ENCODE measurements at regions not wholly inside any gene's neighbourhood (a gene's known extent, or its start where the extent isn't known, plus 50 kb on each side); places are given as distances from the start of the nearest gene placed in this dataset.

GRCh38 chr11:130763087-130763980, 152.9 kb downstream of the SNX19 start:
- no peak overlapping the region for H3K9ac ChIP-seq (ENCODE audit: extremely low read depth, insufficient read length, low read length)
- TF ChIP-seq CTCF (conservative IDR thresholded peaks at IDR 0.05) = no peak
- WGBS (ENCODE audit: extremely low coverage, insufficient read length, low lambda C conversion rate) = no CpG with 5 or more reads among the region's 16 CpGs
- H2BK15ac ChIP-seq (ENCODE audit: low read depth, low read length) = no peak overlapping the region
- H2AFZ ChIP-seq (ENCODE audit: low read length) = no peak overlapping the region
- H2BK5ac ChIP-seq (ENCODE audit: insufficient read length, low read length) = no peak overlapping the region
- no peaks in the 10 kb centered on the region for H3K23me2 ChIP-seq (ENCODE audit: insufficient read length, low read depth, low read length, poor library complexity, severe bottlenecking)
- no peak for DNase-seq
- H2BK20ac ChIP-seq (ENCODE audit: low read depth, low read length, poor library complexity, severe bottlenecking) = no peak overlapping the region
- no peaks in the 10 kb centered on the region for H3K79me1 ChIP-seq (ENCODE audit: insufficient read depth, low read depth, low read length, poor library complexity, severe bottlenecking)
- H3K18ac ChIP-seq (ENCODE audit: insufficient read length, low read depth, low read length) = no peak overlapping the region
- Mint-ChIP-seq H3K4me3 (no peak overlapping the region), H3K4me1 (peaks cover 39 to 40% of the 10 kb centered on the region in 2 experiments), H3K27ac (no peak overlapping the region), H3K36me3 (ENCODE audit: insufficient read depth in 1 of 3, low read depth in 3 of 3) (peaks cover 0 to 5% (median 0%) of the 10 kb centered on the region in 3 experiments; a peak in 3 of 7 replicates), H3K9me3 (peaks cover 0 to 4% of the 10 kb centered on the region in 2 experiments; a peak in 3 of 5 replicates), H3K27me3 (ENCODE audit: low read depth) (peaks cover 11% of the 10 kb centered on the region)
- no peak overlapping the region for H3K4me2 ChIP-seq (ENCODE audit: insufficient read depth, insufficient read length, low read length)
- H2BK120ac ChIP-seq (ENCODE audit: low read depth, low read length, poor library complexity, severe bottlenecking) = no peak overlapping the region
- no peak overlapping the region for H3K27ac ChIP-seq (ENCODE audit: insufficient read length, low read depth, low read length)
- H3T11ph ChIP-seq (ENCODE audit: low read length) = no peak overlapping the region
- no peak overlapping the region for H2AK5ac ChIP-seq (ENCODE audit: insufficient read length, low read length)
- H4K5ac ChIP-seq (ENCODE audit: insufficient read length, low read depth, low read length) = no peak overlapping the region
- no peak overlapping the region for H3K56ac ChIP-seq (ENCODE audit: insufficient read length, low read depth, low read length)
- H3K14ac ChIP-seq (ENCODE audit: insufficient read depth, low read length) = no peak overlapping the region
- no peaks in the 10 kb centered on the region for H3K9me3 ChIP-seq (ENCODE audit: control insufficient read depth, low read depth, low read length)
- H3K4me1 ChIP-seq (ENCODE audit: insufficient read depth, low read length) = peaks cover 20% of the 10 kb centered on the region
- H3K79me2 ChIP-seq (ENCODE audit: insufficient read depth, low read length) = no peaks in the 10 kb centered on the region
- no peak overlapping the region for H3K23ac ChIP-seq (ENCODE audit: insufficient read length, low read depth, low read length)
- H4K20me1 ChIP-seq (ENCODE audit: control insufficient read depth, insufficient read depth, insufficient read length) = no peaks in the 10 kb centered on the region
- H2BK12ac ChIP-seq (ENCODE audit: insufficient read length, low read depth, low read length) = no peak overlapping the region
- no peak overlapping the region for H3K4ac ChIP-seq (ENCODE audit: low read depth, low read length)
- no peaks in the 10 kb centered on the region for H3K27me3 ChIP-seq (ENCODE audit: insufficient read depth, low read length)
- no peak overlapping the region for H4K8ac ChIP-seq (replicated peaks; ENCODE audit: insufficient read length, low read depth, low read length)
- H4K91ac ChIP-seq (ENCODE audit: insufficient read length, low read depth, low read length) = no peak overlapping the region

Measured in H9 (cell line).